SHP77 treated with DMSO at 0.1 percent for 48 hours (cell line): ENCODE measurements at regions not wholly inside any gene's neighbourhood (a gene's known extent, or its start where the extent isn't known, plus 50 kb on each side); places are given as distances from the start of the nearest gene placed in this dataset.

Experiments used
- DNase-seq: peaks from one replicate; lab custom pipeline; 2025; lab: John Stamatoyannopoulos, UW

DNA sequence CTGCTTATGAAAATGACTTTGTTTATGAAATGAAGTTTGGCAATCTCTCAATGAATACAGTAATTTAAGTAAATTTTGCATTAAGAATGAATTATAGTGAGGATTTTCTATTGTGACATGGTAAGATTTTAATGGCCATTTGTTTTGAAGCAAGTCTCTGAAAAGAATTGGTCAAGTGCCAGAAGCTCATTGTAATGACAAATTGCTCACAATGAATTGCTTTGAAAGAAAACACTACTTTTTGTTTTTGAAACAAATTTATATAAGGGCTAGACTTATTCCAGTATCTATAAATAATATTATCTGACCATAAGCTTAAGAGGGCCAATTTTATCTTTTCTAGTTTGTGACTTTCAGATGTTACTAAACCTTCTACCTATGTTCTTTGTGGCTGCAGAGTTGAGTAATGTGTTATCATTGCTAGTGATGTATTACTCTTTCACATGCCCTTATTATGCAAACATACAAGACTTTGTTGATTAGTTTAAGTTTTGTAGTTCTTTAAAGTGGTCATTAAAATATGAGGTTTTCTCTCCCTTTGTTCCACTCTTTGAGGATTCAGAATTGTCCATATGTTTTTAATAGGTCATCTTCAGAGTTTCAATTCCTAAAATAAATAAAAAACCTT, 93.0 kb upstream of the ZNF608 start:
- DNase-seq: no peak

- no peak for DNase-seq
Observed at GRCh38 chr5:124841829-124842712, 95.6 kb upstream of the ZNF608 start.

DNA sequence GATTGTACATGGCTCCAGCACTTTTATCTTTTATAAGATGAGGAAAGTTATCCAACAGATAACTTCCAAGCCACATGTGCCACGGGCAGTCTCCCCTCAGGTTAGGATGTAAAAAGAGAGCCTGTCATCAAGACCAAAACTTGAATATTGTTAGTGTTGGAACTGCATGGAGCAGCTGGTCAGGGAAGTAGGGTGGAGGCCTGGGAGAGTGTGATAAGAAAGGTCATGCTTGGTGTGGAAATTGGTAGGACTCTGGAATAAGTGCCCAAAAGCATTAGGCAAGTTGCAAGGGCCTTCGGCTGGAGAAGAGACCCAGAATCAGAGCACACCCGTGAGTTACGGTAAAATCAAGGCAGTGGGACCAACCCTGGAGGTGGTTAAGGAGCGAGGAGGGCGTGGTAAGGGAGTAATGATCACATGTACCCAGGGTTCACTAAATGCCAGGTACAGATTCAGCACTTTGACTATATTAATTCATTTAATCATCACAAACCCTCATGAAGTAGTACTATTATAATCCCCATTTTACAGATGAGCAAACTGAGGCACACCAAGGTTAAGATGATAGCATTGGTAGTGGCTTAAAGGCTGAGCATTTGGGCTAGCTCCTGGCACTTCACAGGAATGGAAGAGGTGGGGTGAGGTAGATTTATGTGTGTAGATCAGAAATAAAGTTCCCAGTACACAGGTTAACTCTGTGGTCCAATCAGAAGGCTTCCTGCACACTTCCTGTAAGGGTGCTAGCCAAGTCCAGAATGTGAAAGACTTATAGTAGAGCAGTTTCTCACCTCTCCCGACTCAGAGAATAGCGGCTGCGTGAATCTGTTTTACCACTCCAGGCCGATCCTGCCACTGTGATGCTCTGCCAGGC, 96.5 kb upstream of the ZNF608 start:
- no peak for DNase-seq

GRCh38 chr5:124843596-124843899, 97.1 kb upstream of the ZNF608 start:
- no peak for DNase-seq

- no peak for DNase-seq
Observed at GRCh38 chr5:124844371-124844920, 98.0 kb upstream of the ZNF608 start.

DNA sequence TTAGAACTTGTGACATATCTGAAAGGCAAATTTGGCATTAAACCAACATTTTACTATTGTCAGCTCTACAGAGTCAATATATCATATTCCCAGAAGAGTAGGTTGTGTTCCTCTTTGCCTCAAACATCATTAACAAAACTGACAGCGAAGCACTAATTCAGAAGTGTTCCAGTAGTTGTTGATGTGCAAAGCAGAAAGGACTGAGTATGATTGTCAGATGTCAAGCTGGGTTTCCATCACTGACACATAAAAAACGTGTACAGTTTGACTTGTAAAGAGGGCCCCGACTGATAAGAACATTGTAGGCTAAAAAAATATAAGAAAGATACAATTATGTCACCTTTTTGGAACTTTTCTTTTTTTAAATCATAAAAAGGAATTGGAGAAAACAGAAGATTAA, 101.5 kb upstream of the ZNF608 start:
- no peak for DNase-seq

GRCh38 chr5:124849774-124850173, 103.3 kb upstream of the ZNF608 start:
- no peak for DNase-seq

DNA sequence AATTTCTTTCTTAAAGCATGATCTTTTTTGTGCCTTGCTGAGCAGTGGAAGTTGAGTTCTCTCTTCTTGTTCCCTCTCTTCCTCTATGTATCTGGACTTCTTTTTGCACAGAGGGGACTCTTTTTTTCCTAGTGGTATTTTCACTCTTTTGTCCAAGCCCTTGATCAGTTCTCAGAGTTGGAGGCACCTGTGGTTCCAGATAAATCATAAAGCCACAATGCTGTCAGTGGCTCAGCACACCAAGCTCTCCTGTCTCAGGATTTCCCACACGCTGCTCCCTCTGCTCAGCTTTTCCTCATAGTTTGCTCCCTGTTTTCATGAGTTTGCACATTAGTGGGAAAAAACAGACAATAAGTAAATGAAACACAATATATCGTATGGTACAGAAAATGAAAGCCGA, 110.3 kb upstream of the ZNF608 start:
- DNase-seq: no peak

GRCh38 chr5:124858612-124859011, 112.2 kb upstream of the ZNF608 start:
- no peak for DNase-seq

- no peak for DNase-seq
Observed at GRCh38 chr5:124859027-124859426, 112.6 kb upstream of the ZNF608 start.

DNA sequence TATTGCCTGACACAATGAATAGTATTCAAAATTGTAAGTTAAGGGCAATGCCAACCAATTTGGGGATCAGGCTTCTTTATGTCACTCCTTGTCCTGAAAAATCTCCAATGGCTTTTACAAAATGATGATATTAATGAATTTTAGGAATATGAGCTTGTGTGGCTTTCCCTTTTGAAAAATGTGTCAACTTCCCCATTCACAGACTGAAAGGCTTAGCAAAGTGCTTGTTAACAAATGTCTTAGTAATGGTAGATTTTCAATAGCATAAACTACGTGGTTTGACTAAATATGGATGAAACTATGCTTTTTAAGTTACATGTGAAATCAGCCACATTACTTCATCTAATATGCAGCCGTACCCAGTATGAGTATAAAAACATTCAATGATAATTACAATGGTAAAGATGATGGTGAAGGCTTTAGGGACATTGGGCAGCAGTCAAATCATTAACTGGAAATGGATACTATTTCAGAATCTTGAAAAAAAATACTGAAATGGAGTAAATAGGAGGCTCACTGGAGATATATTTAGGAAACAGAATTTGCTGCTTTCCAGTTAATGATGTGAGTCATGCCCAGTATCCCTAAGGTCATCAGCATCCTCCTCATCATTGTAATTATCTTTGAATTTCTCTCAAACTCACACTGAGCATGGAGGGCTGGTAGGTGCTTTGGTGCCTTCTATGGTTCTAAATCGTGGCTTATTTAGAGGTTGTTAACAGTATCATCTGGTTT, 113.3 kb upstream of the ZNF608 start:
- DNase-seq: no peak

- no peak for DNase-seq
Observed at GRCh38 chr5:124860291-124860655, 113.8 kb upstream of the ZNF608 start.

DNA sequence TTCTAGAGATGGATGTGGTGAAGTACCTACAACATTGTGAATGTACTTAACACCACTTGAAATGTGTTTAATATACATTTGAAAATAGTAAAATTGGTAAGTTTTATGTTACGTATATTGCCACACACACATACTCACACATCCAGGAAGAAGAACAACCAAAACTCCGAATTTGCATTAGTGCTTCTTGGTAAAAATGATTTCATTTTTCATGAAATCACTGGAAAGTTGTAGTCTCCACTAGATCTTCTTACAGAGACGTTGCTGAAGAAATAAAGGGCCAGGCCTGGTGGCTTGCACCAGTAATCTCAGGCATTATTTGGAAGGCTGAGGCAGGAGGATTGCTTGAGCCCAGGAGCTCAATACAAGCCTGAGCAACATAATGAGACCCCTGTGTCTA, 118.6 kb upstream of the ZNF608 start:
- no peak for DNase-seq

GRCh38 chr5:124865603-124866354, 119.3 kb upstream of the ZNF608 start:
- DNase-seq: no peak

- no peak for DNase-seq
Observed at GRCh38 chr5:124866355-124867136, 120.1 kb upstream of the ZNF608 start.

- DNase-seq: no peak
Observed at GRCh38 chr5:124867137-124867704, 120.8 kb upstream of the ZNF608 start.

DNA sequence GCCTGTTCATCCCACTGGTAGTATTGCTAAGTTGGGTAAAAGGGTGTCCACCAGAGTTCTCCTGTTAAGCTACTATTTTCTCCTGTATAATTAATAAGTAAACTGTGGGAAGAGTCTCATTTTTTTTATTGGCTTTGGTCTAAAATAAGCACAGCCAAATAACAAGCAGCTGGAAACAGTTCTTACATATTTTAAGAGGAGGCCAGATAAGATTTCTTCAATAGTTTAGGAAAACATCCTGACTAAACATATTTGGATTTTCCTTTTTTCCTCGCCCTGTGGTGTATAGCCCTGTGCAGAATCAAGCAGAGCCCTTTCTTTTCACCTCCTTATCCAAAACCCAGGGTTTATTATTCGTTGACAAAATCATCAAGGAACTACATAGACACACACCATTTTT, 122.2 kb upstream of the ZNF608 start:
- DNase-seq: no peak

DNA sequence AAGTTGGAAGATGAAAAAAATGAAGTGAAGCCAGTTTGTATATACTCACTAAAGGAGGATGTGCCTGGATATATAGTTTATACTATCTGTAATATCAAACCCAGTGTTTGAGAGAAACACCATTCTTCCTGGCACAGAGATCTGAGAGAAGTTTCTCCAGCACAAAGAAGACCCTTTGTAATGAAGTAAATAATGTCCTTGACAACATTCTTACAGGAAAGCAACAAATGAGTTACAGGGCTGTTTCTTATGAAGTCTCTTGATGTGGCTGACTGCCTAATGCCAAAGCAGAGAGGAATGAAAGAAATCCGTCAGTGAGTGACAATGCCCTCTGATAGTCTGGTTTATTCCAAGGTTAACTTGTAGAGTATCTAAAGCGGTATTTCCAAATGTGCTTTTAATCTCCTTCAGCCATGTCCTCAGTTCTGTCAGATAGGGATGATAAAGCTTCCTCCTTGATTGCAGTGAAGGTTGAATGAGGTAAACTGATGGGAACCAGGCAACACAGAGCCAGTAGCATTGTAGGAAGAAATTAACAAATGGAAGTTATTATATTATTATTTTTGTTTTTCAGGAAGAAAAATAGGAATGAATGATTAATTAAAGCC, 123.1 kb upstream of the ZNF608 start:
- DNase-seq: no peak

DNA sequence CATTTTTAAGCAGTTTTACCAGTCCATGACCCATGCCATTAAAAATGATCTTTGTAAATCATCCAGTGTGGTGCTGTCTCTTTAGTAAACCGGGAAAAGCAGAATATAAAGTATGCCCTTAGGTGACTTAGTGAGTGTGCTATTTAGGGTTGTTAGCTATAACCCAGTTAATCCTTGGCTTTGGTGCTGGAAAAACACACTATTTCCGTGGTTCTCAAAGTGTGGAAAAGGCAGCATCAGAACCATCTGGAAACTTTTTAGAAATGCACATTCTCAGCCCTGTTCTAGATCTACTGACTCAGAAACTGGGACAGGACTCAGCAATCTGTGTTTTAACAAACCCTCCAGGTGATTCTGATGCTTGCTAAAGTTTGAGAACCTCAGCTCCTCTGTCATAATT, 123.6 kb upstream of the ZNF608 start:
- DNase-seq: no peak

- DNase-seq: no peak
Observed at GRCh38 chr5:124871303-124871702, 124.9 kb upstream of the ZNF608 start.
